HuH-7.5 (cell line): ENCODE measurements at regions not wholly inside any gene's neighbourhood (a gene's known extent, or its start where the extent isn't known, plus 50 kb on each side); places are given as distances from the start of the nearest gene placed in this dataset.
"Not testable (repeated sequence)": the region's sequence is repeated elsewhere in the genome, so short reads cannot be mapped to it uniquely, and the experiment has no call there.

Experiments
- DNase-seq: peaks from one replicate; pipeline ENCODE4 v3.0.0; 2011; ENCODE audit warnings: low spot score

- no peak for DNase-seq
Measured at GRCh38 chr3:198096015-198096414, 136.0 kb downstream of the LMLN start.

GRCh38 chr3:198097048-198097447 is 137.0 kb downstream of the LMLN start:
- no peak for DNase-seq

- not testable (repeated sequence) for DNase-seq
Measured at GRCh38 chr3:198098661-198099081, 138.7 kb downstream of the LMLN start.

GRCh38 chr3:198103070-198103469 is 143.1 kb downstream of the LMLN start:
- DNase-seq = not testable (repeated sequence)

- DNase-seq = no peak
Measured at GRCh38 chr3:198106265-198106664, 146.2 kb downstream of the LMLN start.

GRCh38 chr3:198107840-198108734 is 148.1 kb downstream of the LMLN start:
- DNase-seq = no peak

- no peak for DNase-seq
Measured at GRCh38 chr3:198109883-198110282, 149.9 kb downstream of the LMLN start.

- DNase-seq = no peak
Measured at GRCh38 chr3:198112031-198112430, 152.0 kb downstream of the LMLN start.

- DNase-seq = no peak
Measured at GRCh38 chr3:198113206-198114053, 153.4 kb downstream of the LMLN start.

GRCh38 chr3:198114516-198114915 is 154.5 kb downstream of the LMLN start:
- DNase-seq = not testable (repeated sequence)

GRCh38 chr3:198122184-198122583 is 162.2 kb downstream of the LMLN start:
- DNase-seq = not testable (repeated sequence)

GRCh38 chr3:198137038-198137835 is 177.2 kb downstream of the LMLN start:
- not testable (repeated sequence) for DNase-seq

- DNase-seq = not testable (repeated sequence)
Measured at GRCh38 chr3:198138205-198138604, 178.2 kb downstream of the LMLN start.

- DNase-seq = not testable (repeated sequence)
Measured at GRCh38 chr3:198139037-198139436, 179.0 kb downstream of the LMLN start.

GRCh38 chr3:198139513-198140167 is 179.6 kb downstream of the LMLN start:
- DNase-seq = not testable (repeated sequence)

GRCh38 chr3:198143300-198144137 is 183.5 kb downstream of the LMLN start:
- DNase-seq = not testable (repeated sequence)

- DNase-seq = not testable (repeated sequence)
Measured at GRCh38 chr3:198145231-198145784, 185.3 kb downstream of the LMLN start.

GRCh38 chr3:198146070-198146469 is 186.1 kb downstream of the LMLN start:
- DNase-seq = not testable (repeated sequence)

GRCh38 chr3:198146559-198147164 is 186.6 kb downstream of the LMLN start:
- DNase-seq = not testable (repeated sequence)

GRCh38 chr3:198147213-198147612 is 187.2 kb downstream of the LMLN start:
- not testable (repeated sequence) for DNase-seq
